ENCODE measurements at regions not wholly inside any gene's neighbourhood (a gene's known extent, or its start where the extent isn't known, plus 50 kb on each side); places are given as distances from the start of the nearest gene placed in this dataset.

DNA sequence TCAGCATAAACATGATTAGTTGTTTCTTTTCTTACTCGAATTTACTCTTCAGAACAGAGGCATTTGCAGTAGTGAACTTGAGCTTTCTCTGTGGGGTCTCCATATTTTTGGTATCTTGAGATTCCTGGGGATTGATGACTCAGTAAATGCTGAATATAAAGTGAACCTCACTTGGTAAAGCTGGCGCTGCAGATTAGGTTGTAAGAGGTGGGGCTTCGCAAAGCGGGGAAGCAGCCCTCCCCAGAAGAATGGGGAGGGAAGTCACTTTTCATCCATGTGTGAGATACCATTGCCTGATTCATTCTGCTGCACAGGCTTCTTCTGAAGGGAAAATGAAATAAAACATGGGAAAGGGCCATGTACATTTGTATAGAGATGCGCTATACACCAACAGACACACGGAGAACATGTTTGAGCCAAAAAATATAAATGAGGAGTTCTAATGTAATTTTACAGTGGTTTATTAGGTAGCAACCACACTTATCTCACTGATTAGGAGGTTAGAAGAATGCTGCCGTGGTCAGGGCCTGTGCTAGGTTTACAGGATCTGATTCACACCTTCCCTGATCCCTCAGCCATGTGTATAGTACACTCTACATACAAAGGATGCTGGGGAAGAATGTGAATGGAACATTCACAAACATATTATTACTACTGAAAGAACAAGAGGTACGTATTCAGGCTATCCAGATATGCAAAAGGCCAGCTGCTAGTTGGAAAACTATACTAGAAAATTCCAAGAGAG, 63.5 kb downstream of the DNTTIP2 start:
- no peaks in the 10 kb centered on the region for H3K27me3 ChIP-seq (ENCODE audit: insufficient read depth, low read length)
- H3K4me1 ChIP-seq (ENCODE audit: insufficient read depth, low read length, severe bottlenecking), result no peaks in the 10 kb centered on the region
- no peaks in the 10 kb centered on the region for H4K20me1 ChIP-seq (ENCODE audit: insufficient read depth, low read length)
- no peaks in the 10 kb centered on the region for H3K36me3 ChIP-seq (ENCODE audit: insufficient read depth, low read length)
- H2AFZ ChIP-seq (ENCODE audit: low read length), result no peak overlapping the region
- H3K79me2 ChIP-seq (ENCODE audit: insufficient read depth, low read length), result no peaks in the 10 kb centered on the region
- no peak overlapping the region for H3K4me3 ChIP-seq (ENCODE audit: low read depth, low read length, poor library complexity, severe bottlenecking)
- H3K4me2 ChIP-seq (ENCODE audit: low read length), result no peak overlapping the region
- H3K27ac ChIP-seq (ENCODE audit: low read depth, low read length, poor library complexity, severe bottlenecking), result no peak overlapping the region
- H3K9me2 ChIP-seq (ENCODE audit: low read depth, low read length), result no peaks in the 10 kb centered on the region
- TF ChIP-seq EZH2 (IDR thresholded peaks at IDR 0.05; ENCODE audit: borderline replicate concordance, low read length), result no peak
- TF ChIP-seq, protein P1, sequence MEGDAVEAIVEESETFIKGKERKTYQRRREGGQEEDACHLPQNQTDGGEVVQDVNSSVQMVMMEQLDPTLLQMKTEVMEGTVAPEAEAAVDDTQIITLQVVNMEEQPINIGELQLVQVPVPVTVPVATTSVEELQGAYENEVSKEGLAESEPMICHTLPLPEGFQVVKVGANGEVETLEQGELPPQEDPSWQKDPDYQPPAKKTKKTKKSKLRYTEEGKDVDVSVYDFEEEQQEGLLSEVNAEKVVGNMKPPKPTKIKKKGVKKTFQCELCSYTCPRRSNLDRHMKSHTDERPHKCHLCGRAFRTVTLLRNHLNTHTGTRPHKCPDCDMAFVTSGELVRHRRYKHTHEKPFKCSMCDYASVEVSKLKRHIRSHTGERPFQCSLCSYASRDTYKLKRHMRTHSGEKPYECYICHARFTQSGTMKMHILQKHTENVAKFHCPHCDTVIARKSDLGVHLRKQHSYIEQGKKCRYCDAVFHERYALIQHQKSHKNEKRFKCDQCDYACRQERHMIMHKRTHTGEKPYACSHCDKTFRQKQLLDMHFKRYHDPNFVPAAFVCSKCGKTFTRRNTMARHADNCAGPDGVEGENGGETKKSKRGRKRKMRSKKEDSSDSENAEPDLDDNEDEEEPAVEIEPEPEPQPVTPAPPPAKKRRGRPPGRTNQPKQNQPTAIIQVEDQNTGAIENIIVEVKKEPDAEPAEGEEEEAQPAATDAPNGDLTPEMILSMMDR (IDR thresholded peaks at IDR 0.05; ENCODE audit: low read length), result no peak
- no peaks in the 10 kb centered on the region for H3F3A ChIP-seq (ENCODE audit: insufficient read depth, low read length)
- no peak overlapping the region for H3K9ac ChIP-seq (ENCODE audit: low read length)
- H3K9me3 ChIP-seq (ENCODE audit: low read length), result no peaks in the 10 kb centered on the region

DNA sequence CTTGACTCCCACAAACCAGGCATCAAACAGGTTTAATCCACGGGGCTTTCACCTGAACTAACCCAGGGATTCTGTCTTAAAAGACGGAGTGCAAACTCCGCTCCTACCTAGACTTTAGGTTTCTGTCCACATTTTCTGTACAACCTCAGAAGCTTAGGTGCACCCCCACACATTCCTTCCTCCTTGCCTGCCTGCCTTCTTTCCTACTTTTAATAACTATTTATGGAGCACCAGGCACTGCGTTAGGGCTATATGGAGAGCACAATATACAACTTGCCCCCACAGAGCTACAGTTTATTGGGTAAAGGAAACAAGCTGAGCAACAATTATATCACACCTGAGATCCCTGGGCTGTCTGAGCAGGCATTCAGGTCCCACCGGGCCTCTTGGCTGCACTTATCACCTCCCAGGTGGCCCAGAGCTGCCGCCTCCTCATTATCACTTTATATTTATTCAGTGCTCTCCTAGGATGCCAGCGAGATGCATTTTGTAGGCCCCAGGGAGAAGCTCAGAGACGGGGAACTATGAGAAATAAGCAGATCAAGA, 64.1 kb downstream of the DNTTIP2 start:
- no peak overlapping the region for H2AFZ ChIP-seq (ENCODE audit: low read length)
- no peak overlapping the region for H3K4me3 ChIP-seq (ENCODE audit: low read depth, low read length, poor library complexity, severe bottlenecking)
- no peak overlapping the region for H3K4me2 ChIP-seq (ENCODE audit: low read length)
- TF ChIP-seq EZH2 (IDR thresholded peaks at IDR 0.05; ENCODE audit: borderline replicate concordance, low read length), result no peak
- TF ChIP-seq, protein P1 (IDR thresholded peaks at IDR 0.05; ENCODE audit: low read length), result no peak
- H4K20me1 ChIP-seq (ENCODE audit: insufficient read depth, low read length), result no peaks in the 10 kb centered on the region
- no peak overlapping the region for H3K27ac ChIP-seq (ENCODE audit: low read depth, low read length, poor library complexity, severe bottlenecking)
- H3K9ac ChIP-seq (ENCODE audit: low read length), result no peak overlapping the region
- H3K9me3 ChIP-seq (ENCODE audit: low read length), result no peaks in the 10 kb centered on the region
- no peaks in the 10 kb centered on the region for H3K9me2 ChIP-seq (ENCODE audit: low read depth, low read length)
- no peaks in the 10 kb centered on the region for H3K79me2 ChIP-seq (ENCODE audit: insufficient read depth, low read length)
- no peaks in the 10 kb centered on the region for H3K27me3 ChIP-seq (ENCODE audit: insufficient read depth, low read length)
- no peaks in the 10 kb centered on the region for H3K36me3 ChIP-seq (ENCODE audit: insufficient read depth, low read length)
- no peaks in the 10 kb centered on the region for H3F3A ChIP-seq (ENCODE audit: insufficient read depth, low read length)
- no peaks in the 10 kb centered on the region for H3K4me1 ChIP-seq (ENCODE audit: insufficient read depth, low read length, severe bottlenecking)

DNA sequence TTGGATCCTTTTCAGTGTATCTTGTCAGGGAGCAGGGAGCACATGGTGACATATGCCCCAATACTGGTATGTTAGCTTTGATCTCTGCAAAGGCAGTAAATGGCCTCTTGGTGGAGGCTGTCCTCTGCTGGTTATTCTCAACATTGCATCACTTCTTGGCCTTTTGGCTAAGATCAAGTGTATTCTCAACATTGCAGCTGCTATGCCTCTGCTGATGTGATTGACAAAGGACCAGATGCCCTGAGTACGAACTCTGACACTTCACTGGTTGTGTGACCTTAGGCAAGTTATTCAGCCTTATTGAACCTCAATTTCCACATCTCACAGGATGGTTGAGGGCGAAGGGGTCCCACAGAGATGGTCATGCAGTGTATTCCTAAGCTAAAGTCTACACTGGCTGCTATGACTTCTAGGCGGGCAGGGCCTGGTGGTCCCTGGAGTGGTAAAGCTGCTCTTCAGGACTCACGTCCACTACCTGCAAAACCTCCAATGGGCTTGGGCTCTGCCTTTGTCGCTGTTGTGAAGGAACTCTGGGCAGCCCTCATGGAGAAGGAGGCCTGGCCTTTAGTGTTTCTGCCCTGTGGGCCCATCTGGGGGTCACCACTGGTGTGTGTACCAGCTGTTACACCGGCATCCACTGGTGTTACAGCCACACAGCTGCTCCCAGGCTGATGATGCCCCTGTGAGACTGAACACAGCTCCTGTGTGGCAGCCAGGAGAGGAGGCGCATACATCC, 64.8 kb downstream of the DNTTIP2 start:
- Histone ChIP-seq H2AFZ (ENCODE audit: low read length) (no peak overlapping the region), H4K20me1 (ENCODE audit: insufficient read depth, low read length) (no peaks in the 10 kb centered on the region), H3K79me2 (ENCODE audit: insufficient read depth, low read length) (no peaks in the 10 kb centered on the region), H3K9me2 (ENCODE audit: low read depth, low read length) (no peaks in the 10 kb centered on the region), H3F3A (ENCODE audit: insufficient read depth, low read length) (no peaks in the 10 kb centered on the region), H3K4me2 (ENCODE audit: low read length) (no peak overlapping the region), H3K27ac (ENCODE audit: low read depth, low read length, poor library complexity, severe bottlenecking) (no peak overlapping the region), H3K4me1 (ENCODE audit: insufficient read depth, low read length, severe bottlenecking) (no peaks in the 10 kb centered on the region), H3K4me3 (ENCODE audit: low read depth, low read length, poor library complexity, severe bottlenecking) (no peak overlapping the region), H3K9ac (ENCODE audit: low read length) (no peak overlapping the region), H3K36me3 (ENCODE audit: insufficient read depth, low read length) (no peaks in the 10 kb centered on the region), H3K9me3 (ENCODE audit: low read length) (no peaks in the 10 kb centered on the region), H3K27me3 (ENCODE audit: insufficient read depth, low read length) (no peaks in the 10 kb centered on the region)
- TF ChIP-seq, protein P1 (IDR thresholded peaks at IDR 0.05; ENCODE audit: low read length), result peak; percentile 86
- TF ChIP-seq EZH2 (IDR thresholded peaks at IDR 0.05; ENCODE audit: borderline replicate concordance, low read length), result no peak
